T-helper 22 cell (primary cell): ENCODE measurements at regions not wholly inside any gene's neighbourhood (a gene's known extent, or its start where the extent isn't known, plus 50 kb on each side); places are given as distances from the start of the nearest gene placed in this dataset.
"Not testable (repeated sequence)": the region's sequence is repeated elsewhere in the genome, so short reads cannot be mapped to it uniquely, and the experiment has no call there.

Experiments used
- DNase-seq: peaks from one replicate; pipeline ENCODE4 v3.0.0-alpha.2; 2020; ENCODE audit warnings: low read depth

- no peak for DNase-seq
Observed at GRCh38 chr12:67039995-67040860, 228.9 kb upstream of the CAND1 start.

GRCh38 chr12:67040861-67041137, 228.4 kb upstream of the CAND1 start:
- no peak for DNase-seq

GRCh38 chr12:67042697-67043131, 226.4 kb upstream of the CAND1 start:
- DNase-seq: no peak

- DNase-seq: no peak
Observed at GRCh38 chr12:67043771-67044170, 225.4 kb upstream of the CAND1 start.

GRCh38 chr12:67045650-67046049, 223.5 kb upstream of the CAND1 start:
- DNase-seq: no peak

- no peak for DNase-seq
Observed at GRCh38 chr12:67046062-67046461, 223.1 kb upstream of the CAND1 start.

GRCh38 chr12:67047634-67048033, 221.5 kb upstream of the CAND1 start:
- DNase-seq: no peak

GRCh38 chr12:67048371-67048770, 220.8 kb upstream of the CAND1 start:
- no peak for DNase-seq

GRCh38 chr12:67049199-67049598, 220.0 kb upstream of the CAND1 start:
- DNase-seq: not testable (repeated sequence)

GRCh38 chr12:67052981-67053380, 216.2 kb upstream of the CAND1 start:
- DNase-seq: no peak

- DNase-seq: no peak
Observed at GRCh38 chr12:67056329-67056728, 212.8 kb upstream of the CAND1 start.

- DNase-seq: no peak
Observed at GRCh38 chr12:67057072-67057471, 212.1 kb upstream of the CAND1 start.

GRCh38 chr12:67062193-67062592, 207.0 kb upstream of the CAND1 start:
- no peak for DNase-seq

GRCh38 chr12:67067453-67068203, 201.5 kb upstream of the CAND1 start:
- DNase-seq: no peak

- no peak for DNase-seq
Observed at GRCh38 chr12:67068204-67068731, 200.9 kb upstream of the CAND1 start.

GRCh38 chr12:67068761-67069450, 200.3 kb upstream of the CAND1 start:
- peak; percentile 1 for DNase-seq

GRCh38 chr12:67069451-67070306, 199.5 kb upstream of the CAND1 start:
- DNase-seq: peak; percentile 4

- DNase-seq: no peak
Observed at GRCh38 chr12:67070307-67070600, 198.9 kb upstream of the CAND1 start.

GRCh38 chr12:67070604-67071003, 198.6 kb upstream of the CAND1 start:
- DNase-seq: no peak

- not testable (repeated sequence) for DNase-seq
Observed at GRCh38 chr12:67072281-67072680, 196.9 kb upstream of the CAND1 start.

- no peak for DNase-seq
Observed at GRCh38 chr12:67073336-67073735, 195.8 kb upstream of the CAND1 start.

- DNase-seq: no peak
Observed at GRCh38 chr12:67074072-67074471, 195.1 kb upstream of the CAND1 start.
